Mesothelial cell of epicardium (in vitro differentiated cells): ENCODE measurements at regions not wholly inside any gene's neighbourhood (a gene's known extent, or its start where the extent isn't known, plus 50 kb on each side); places are given as distances from the start of the nearest gene placed in this dataset.

Experiments
- DNase-seq, 2 experiments: peaks; one replicate each; pipeline ENCODE4 v3.0.0; 2021; ENCODE audit warnings: low spot score in 2 of 2; ENCODE audit not compliant: unreplicated experiment in 2 of 2
- H3K27ac Mint-ChIP-seq: 2 replicates; pipeline ENCODE4 v1.8.0; 2021; ENCODE audit warnings: mixed read lengths
- H3K27me3 Mint-ChIP-seq: 2 replicates; pipeline ENCODE4 v1.8.0; 2021; ENCODE audit warnings: low read depth, mixed read lengths
- H3K36me3 Mint-ChIP-seq: 2 replicates; pipeline ENCODE4 v1.8.0; 2021; ENCODE audit warnings: mixed read lengths
- H3K4me1 Mint-ChIP-seq: 2 replicates; pipeline ENCODE4 v1.8.0; 2021; ENCODE audit warnings: mixed read lengths
- H3K4me3 Mint-ChIP-seq: 2 replicates; pipeline ENCODE4 v1.8.0; 2021; ENCODE audit warnings: mild to moderate bottlenecking, moderate library complexity, mixed read lengths
- H3K9me3 Mint-ChIP-seq: 2 replicates; pipeline ENCODE4 v1.8.0; 2021; ENCODE audit warnings: mixed read lengths
- CTCF ChIP-seq: fragments of 200-600 bp; sonication (generic); IDR thresholded peaks from one replicate; pipeline ENCODE4 v1.5.0; 2021; ENCODE audit warnings: antibody characterized with exemption; ENCODE audit not compliant: unreplicated experiment

DNA sequence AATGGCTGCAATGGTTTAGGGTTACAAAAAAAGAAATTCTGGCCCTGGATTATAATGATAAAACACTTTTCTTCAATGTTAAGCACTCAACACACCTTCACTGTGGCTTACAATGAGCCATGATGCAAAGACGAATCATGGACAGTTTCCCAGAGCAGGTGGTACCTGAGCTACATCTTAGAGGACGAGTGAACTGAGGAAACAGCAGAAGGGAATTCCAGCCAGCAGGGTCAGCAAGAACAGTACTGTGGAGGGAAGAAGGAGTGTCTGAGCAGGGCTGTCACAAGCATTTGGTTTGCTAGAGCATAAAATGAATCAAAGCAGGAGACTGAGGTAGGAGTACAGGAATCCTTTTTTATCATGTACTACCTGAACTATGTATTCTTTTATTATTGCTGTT is 332.8 kb upstream of the C11orf87 start:
- no peaks in the 10 kb centered on the region for H3K36me3 Mint-ChIP-seq
- H3K4me3 Mint-ChIP-seq, result no peak overlapping the region
- H3K4me1 Mint-ChIP-seq, result no peaks in the 10 kb centered on the region
- no peak for DNase-seq
- no peak for TF ChIP-seq CTCF
- H3K9me3 Mint-ChIP-seq, result peaks cover under 1% of the 10 kb centered on the region
- H3K27ac Mint-ChIP-seq, result no peak overlapping the region
- no peaks in the 10 kb centered on the region for H3K27me3 Mint-ChIP-seq

DNA sequence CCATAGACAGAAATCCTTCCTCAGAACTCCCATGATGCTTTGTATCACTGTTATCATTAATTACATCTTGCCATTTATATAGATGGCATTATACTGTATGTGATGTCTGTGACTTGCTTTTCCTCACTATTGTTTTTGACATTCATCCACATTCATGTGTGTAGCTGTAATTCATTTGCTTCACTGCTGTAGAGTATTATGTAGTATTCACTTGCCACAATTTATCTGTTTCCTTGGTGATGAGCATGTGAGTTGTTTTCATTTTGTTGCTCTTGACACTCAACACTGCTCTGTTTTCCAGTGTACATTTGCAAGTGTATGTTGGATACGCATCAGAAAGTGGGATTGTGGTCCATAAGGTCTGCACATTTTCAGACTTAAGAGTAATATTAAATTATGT is 328.6 kb upstream of the C11orf87 start:
- H3K27ac Mint-ChIP-seq, result no peak overlapping the region
- no peaks in the 10 kb centered on the region for H3K36me3 Mint-ChIP-seq
- TF ChIP-seq CTCF, result no peak
- no peaks in the 10 kb centered on the region for H3K4me1 Mint-ChIP-seq
- no peak overlapping the region for H3K4me3 Mint-ChIP-seq
- H3K9me3 Mint-ChIP-seq, result no peaks in the 10 kb centered on the region
- no peak for DNase-seq
- H3K27me3 Mint-ChIP-seq, result no peaks in the 10 kb centered on the region

GRCh38 chr11:109096266-109096665 is 325.7 kb upstream of the C11orf87 start:
- Mint-ChIP-seq H3K4me3 (no peak overlapping the region), H3K36me3 (no peaks in the 10 kb centered on the region), H3K9me3 (peaks cover 6% of the 10 kb centered on the region), H3K4me1 (no peaks in the 10 kb centered on the region), H3K27ac (no peak overlapping the region), H3K27me3 (no peaks in the 10 kb centered on the region)
- TF ChIP-seq CTCF, result no peak
- DNase-seq, result no peak

DNA sequence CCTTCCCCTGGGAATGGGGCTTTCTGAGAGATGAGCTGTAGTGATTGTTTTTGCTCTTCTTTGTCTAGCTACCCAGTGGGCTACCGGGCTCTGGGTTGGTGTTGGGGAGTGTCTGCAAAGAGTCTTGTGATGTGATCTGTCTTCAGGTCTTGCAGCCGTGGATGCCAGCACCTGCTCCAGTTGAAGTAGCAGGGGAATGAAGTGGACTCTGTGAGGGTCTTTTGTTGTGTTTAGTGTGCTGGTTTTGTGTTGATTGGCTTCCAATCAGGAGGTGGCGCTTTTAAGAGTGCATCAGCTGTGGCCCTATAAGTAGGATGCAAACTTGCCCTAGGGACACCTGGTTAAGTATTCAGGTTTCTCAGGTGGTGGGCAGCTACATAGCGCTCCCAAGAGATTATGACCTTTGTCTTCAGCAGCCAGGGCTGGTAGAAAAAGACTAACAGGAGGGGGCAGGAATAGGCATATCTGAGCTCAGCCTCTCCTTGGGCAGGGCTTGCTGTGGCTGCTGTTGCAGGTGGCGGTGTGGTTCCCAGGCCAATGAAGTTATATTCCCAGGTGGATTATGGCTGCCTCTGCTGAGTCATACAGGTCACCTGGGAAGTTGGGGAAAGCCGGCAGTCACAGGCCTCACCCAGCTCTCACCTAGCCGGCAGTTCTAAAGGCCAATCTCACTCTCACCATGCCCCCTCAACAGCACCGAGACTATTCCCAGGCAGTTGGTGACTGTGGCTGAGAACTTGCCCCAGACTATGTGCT is 315.7 kb upstream of the C11orf87 start:
- TF ChIP-seq CTCF, result no peak
- no peak for DNase-seq
- Mint-ChIP-seq H3K4me1 (peaks cover 5% of the 10 kb centered on the region), H3K9me3 (peaks cover 14% of the 10 kb centered on the region), H3K27me3 (no peaks in the 10 kb centered on the region), H3K36me3 (no peaks in the 10 kb centered on the region), H3K27ac (no peak overlapping the region), H3K4me3 (no peak overlapping the region)

DNA sequence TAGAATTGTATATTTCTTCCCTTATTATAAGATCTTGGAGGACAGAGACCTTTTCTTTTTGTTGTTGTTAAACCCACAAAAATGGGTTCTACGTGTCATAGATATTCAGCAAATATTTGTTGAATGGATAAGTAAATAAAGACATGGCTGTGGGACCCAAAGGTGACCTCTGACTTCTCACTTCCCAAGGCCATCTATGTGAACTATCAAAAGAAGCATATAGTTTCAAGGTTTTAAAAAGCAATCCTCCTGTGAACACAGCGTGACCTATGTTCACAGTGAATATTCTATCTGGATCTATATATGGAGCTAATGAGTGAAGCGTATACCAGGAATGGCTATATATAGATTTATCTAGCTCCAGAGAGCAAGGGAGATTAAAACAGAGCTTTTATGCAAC is 312.8 kb upstream of the C11orf87 start:
- DNase-seq, result no peak
- Mint-ChIP-seq H3K4me1 (peaks cover 18% of the 10 kb centered on the region), H3K9me3 (no peaks in the 10 kb centered on the region), H3K4me3 (no peak overlapping the region), H3K27me3 (peaks cover 3% of the 10 kb centered on the region), H3K27ac (no peak overlapping the region), H3K36me3 (no peaks in the 10 kb centered on the region)
- no peak for TF ChIP-seq CTCF
